HK-2 (cell line): ENCODE measurements at regions not wholly inside any gene's neighbourhood (a gene's known extent, or its start where the extent isn't known, plus 50 kb on each side); places are given as distances from the start of the nearest gene placed in this dataset.

Experiments
- DNase-seq: peaks from one replicate; pipeline ENCODE4 v3.0.0-alpha.2; 2018; ENCODE audit not compliant: unreplicated experiment

GRCh38 chr3:187929112-187929816, 184.0 kb upstream of the BCL6 start:
- no peak for DNase-seq

GRCh38 chr3:187930021-187930420, 184.8 kb upstream of the BCL6 start:
- DNase-seq = no peak

GRCh38 chr3:187931101-187931500, 185.8 kb upstream of the BCL6 start:
- DNase-seq = peak; percentile 9

DNA sequence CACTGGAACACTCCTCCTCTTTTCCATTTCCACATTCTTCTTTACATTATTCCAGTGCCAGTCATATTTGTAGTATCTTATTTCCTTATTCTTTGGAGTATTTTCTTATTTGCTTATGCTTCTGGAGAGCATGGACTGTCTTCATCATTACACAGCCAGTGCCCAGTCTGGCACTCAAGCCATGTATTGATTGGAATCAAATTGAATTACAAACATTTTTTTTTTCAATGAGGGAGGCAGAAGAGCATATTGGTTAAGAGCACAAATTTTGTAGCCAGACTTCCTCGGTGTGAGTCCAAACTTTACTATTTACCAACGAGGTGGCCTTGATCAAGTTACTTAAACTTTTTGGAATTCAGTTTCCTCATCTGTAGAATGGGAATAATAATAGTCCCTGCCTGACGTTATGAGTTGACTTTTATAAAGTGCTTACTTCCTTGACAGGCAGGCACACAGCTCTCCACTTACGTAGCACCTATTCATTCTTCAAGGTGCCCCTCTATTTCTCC, 186.6 kb upstream of the BCL6 start:
- no peak for DNase-seq

DNA sequence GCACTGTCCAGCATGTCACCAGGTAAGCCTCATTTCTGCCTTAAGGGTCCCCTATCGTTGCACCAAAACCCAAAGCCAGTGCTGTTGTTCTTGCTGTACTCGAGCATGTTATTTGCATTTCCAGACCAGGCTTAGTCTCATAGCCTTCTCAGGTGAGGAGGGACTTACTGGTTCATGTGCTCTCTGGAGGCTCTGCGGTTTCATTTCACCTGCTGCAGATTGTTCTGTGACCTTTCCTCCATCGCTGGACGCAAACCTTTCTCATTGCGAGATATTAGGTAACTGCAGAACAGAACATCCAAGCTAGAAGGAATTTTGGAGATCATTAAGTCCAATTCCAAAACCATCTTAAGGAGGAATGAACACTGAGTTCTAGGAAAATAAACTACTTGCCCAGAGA, 187.3 kb upstream of the BCL6 start:
- no peak for DNase-seq

- no peak for DNase-seq
Measured at GRCh38 chr3:187935623-187936156, 190.4 kb upstream of the BCL6 start.

DNA sequence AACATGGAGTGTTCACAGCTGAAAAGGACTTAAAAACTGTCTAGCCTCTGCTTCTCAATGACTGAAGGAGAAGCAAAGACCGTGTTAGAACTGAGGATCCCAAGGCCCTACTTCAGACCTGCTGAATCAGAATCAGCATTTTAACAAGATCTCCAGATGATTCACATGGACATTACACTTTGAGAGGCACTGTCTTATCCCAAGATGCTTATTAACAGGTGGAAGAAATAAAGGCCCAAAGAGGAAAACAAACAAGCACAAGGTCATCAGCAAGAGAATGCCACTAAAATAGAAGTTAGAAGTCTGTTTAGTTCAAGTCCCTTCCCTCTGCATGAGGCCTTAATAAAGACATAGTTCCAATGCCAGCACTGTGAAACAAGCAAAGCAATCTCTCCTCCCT, 191.4 kb upstream of the BCL6 start:
- DNase-seq = no peak

GRCh38 chr3:187939891-187940290, 194.6 kb upstream of the BCL6 start:
- DNase-seq = no peak

GRCh38 chr3:187941135-187941847, 196.0 kb upstream of the BCL6 start:
- DNase-seq = no peak

GRCh38 chr3:187941848-187942194, 196.6 kb upstream of the BCL6 start:
- DNase-seq = no peak

- no peak for DNase-seq
Measured at GRCh38 chr3:187942658-187943241, 197.5 kb upstream of the BCL6 start.

DNA sequence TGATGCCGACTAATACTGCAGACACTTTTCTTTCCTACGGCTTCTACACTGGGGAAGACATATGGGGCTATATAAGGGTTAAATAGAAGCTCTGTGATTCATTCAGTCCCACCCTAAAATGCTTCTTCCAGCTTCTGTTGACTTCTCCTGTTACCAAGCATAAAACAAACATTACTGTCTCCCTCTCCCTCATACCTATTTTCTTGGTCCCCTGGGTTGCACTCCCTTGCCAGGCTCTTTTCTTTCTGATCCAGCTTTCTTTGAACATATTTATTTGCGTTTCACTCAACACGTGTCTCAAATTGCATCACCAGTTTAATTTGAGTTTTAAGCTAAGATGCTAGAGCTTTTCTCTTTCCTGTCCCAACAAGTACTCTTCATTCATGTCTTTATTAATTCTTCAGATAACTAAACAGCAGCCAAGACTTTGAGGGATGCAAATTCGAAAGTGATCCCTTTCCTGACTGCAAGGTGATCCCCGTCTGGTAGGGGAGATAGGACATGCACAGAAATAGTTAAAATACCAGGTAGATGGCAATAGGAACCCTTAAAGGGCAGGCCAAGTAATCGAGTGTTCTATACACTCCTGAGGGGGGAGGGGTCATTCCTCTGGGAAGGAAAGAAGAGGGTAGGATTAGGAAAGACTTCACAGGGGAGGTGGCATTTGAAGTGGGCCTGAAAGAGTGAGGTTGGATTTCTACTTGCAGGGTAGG, 198.6 kb upstream of the BCL6 start:
- no peak for DNase-seq

GRCh38 chr3:187944390-187945179, 199.3 kb upstream of the BCL6 start:
- no peak for DNase-seq

- DNase-seq = no peak
Measured at GRCh38 chr3:187945374-187945773, 200.1 kb upstream of the BCL6 start.

GRCh38 chr3:187946163-187946691, 201.0 kb upstream of the BCL6 start:
- no peak for DNase-seq

DNA sequence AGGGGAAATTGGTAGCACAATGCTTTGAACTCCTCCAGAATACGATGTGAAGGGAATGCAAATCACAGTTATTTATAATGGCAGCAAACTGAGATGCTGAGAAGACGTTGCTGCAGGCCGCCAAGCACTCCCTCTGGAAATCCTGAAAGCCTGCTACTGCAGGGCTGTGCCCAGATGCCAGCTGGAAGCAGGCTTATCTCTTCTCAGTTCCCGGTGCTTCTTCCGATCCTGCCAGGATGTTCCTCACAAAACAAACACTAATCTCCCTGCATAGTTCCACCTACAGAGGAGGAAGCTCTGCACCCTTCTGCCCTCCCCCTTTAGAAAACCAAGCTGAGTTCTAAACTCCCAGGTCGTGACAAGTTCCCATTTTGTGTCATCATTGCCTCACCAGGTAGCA, 201.7 kb upstream of the BCL6 start:
- DNase-seq = no peak

DNA sequence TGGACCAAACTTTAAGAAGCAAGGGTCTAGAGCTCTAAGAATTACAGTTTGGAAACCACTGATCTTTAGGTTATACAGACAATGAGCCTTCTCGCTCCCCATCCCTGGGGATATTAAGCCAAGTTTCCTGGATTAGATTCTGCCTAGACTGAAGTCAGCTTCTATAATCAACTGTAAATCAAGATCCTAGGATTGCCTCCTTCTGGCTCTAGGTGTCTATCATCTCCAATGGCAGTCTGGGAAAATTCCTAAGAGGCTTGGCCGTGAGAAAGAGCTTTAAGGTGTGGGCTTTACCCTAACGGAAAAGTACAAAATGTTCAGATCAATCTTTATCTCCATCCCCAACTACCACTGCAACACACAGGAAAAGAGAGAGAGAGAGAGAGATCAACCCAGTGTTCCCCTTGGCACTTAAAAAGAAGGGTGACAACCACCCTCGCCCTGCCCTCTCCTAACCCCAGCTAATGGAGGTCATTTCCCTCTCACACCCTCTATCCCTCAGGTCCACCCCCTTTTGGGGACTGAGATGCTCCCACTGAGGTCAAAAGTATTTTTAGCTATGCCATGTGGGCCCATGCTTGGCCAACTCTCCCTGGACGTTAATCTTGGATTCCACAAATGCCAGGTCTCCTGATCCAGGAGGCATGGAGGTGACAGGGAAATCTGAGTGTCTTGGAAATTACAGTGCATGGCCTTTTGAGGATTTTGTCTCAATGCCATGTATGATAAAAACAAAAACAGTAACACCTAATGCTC, 202.8 kb upstream of the BCL6 start:
- no peak for DNase-seq

GRCh38 chr3:187949093-187949820, 204.0 kb upstream of the BCL6 start:
- no peak for DNase-seq

GRCh38 chr3:187950671-187951070, 203.3 kb upstream of the LPP start:
- no peak for DNase-seq
